K562 (cell line): ENCODE measurements at regions not wholly inside any gene's neighbourhood (a gene's known extent, or its start where the extent isn't known, plus 50 kb on each side); places are given as distances from the start of the nearest gene placed in this dataset.
A peak's percentile ranks its signal among the peaks of the same experiment; 100 is the strongest.

Source experiments
- ATAC-seq: fragments of 200-7000 bp; cut with Tn5 transposase; 3 replicates; pipeline ENCODE4 v1.9.1; 2020; ENCODE audit warnings: moderate library complexity
- BruUV-seq: library from RNA; stranded (reverse); fragments of 400-500 nt; replicated peaks from 2 replicates; lab custom pipeline; 2021; lab: Mats Ljungman, UMichigan
- CTCF ChIA-PET: fragments of 300-600 bp; formaldehyde crosslinking; extraction: SDS; loops from one replicate; lab custom pipeline; 2021; ENCODE audit warnings: low intra/inter-chr PET ratio; lab: Yijun Ruan, JAX
- POLR2A ChIA-PET: fragments of 300-600, 350-650 bp; sonication (Branson Sonifier 250); formaldehyde crosslinking; extraction: SDS; loops from one replicate; lab custom pipeline; 2021; ENCODE audit warnings: antibody characterized with exemption, inconsistent platforms; lab: Yijun Ruan, JAX
- DNase-seq, 4 experiments: peaks; one replicate each; pipeline versions ENCODE4 v3.0.0 to v3.0.0-alpha.2; 2011 to 2018; ENCODE audit warnings: low spot score in 3 of 4, mixed read lengths in 3 of 4; ENCODE audit errors: extremely low read depth in 1 of 4
- FAIRE-seq: peaks from 2 replicates; lab custom pipeline; 2011; peaks lifted over from hg19 to GRCh38; lab: Jason Lieb, UNC
- H2AFZ ChIP-seq: 2 replicates; pipeline ENCODE4 v1.6.0; 2011; ENCODE audit warnings: low read depth, low read length, control low read depth, inconsistent platforms
- H3K27ac ChIP-seq: fragments of 200-600 bp; 3 replicates; pipeline ENCODE4 v1.8.0; 2011; ENCODE audit warnings: low read depth, mild to moderate bottlenecking, control low read depth, inconsistent platforms, low read length, moderate library complexity, mixed read lengths; ENCODE audit errors: extremely low read depth
- H3K27me3 ChIP-seq, 2 experiments: fragments of 300-600 bp in 1 of 2; 2 replicates in 1 of 2; 3 replicates in 1 of 2; pipeline versions ENCODE4 v1.6.0 to v1.8.0; 2011; ENCODE audit warnings: inconsistent platforms in 2 of 2, low read length in 2 of 2, mild to moderate bottlenecking in 1 of 2, mixed read lengths in 1 of 2, moderate library complexity in 1 of 2; ENCODE audit not compliant: control insufficient read depth in 2 of 2, insufficient read depth in 2 of 2
- H3K36me3 ChIP-seq: fragments of 300-600 bp; 3 replicates; pipeline ENCODE4 v1.8.0; 2011; ENCODE audit warnings: mild to moderate bottlenecking, low read length, inconsistent platforms; ENCODE audit not compliant: control insufficient read depth, insufficient read depth
- H3K4me1 ChIP-seq, 2 experiments: fragments of 200-600 bp in 1 of 2; replicated peaks in 1 of 2; 2 replicates in 1 of 2; 3 replicates in 1 of 2; pipeline versions ENCODE4 v1.5.1 to v1.8.0; 2011; ENCODE audit warnings: inconsistent platforms in 2 of 2, low read length in 2 of 2, mild to moderate bottlenecking in 1 of 2, mixed read lengths in 1 of 2, moderate library complexity in 1 of 2; ENCODE audit not compliant: control insufficient read depth in 2 of 2, insufficient read depth in 2 of 2
- H3K4me2 ChIP-seq: 2 replicates; pipeline ENCODE4 v1.6.1; 2011; ENCODE audit warnings: low read length, control low read depth, inconsistent platforms, mixed read lengths; ENCODE audit not compliant: insufficient read depth
- H3K4me3 ChIP-seq: fragments of 200-600 bp; sonication (generic), shearing (Covaris generic); 2 replicates; pipeline ENCODE4 v1.5.1; 2016; ENCODE audit warnings: control low read depth, inconsistent platforms
- H3K79me2 ChIP-seq: fragments of 200-600 bp; 3 replicates; pipeline ENCODE4 v1.8.0; 2011; ENCODE audit warnings: low read length, inconsistent platforms; ENCODE audit not compliant: control insufficient read depth, insufficient read depth
- H3K9ac ChIP-seq, 2 experiments: 2 replicates each; pipeline versions ENCODE4 v1.6.0 to v1.6.1; 2011; ENCODE audit warnings: low read depth in 2 of 2, low read length in 2 of 2, control low read depth in 1 of 2, inconsistent platforms in 1 of 2, mild to moderate bottlenecking in 1 of 2, mixed read lengths in 1 of 2; ENCODE audit not compliant: insufficient read depth in 1 of 2
- H3K9me1 ChIP-seq: one replicate; pipeline ENCODE4 v1.6.0; 2011; ENCODE audit warnings: inconsistent platforms, mild to moderate bottlenecking, low read length, moderate library complexity; ENCODE audit not compliant: control insufficient read depth, insufficient read depth
- H3K9me3 ChIP-seq: replicated peaks from 2 replicates; pipeline ENCODE4 v1.5.1; 2011; ENCODE audit warnings: low read depth, low read length, inconsistent platforms; ENCODE audit not compliant: control insufficient read depth, insufficient read depth
- H4K20me1 ChIP-seq: replicated peaks from 2 replicates; pipeline ENCODE4 v1.6.1; 2011; ENCODE audit warnings: low read length, inconsistent platforms, mixed read lengths; ENCODE audit not compliant: control insufficient read depth, insufficient read depth
- AFF1 ChIP-seq, 2 experiments: fragments of 450-650 bp; IDR thresholded peaks; 2 replicates each; pipeline ENCODE4 v1.6.1; 2018; ENCODE audit warnings: mild to moderate bottlenecking in 2 of 2, low read depth in 1 of 2; ENCODE audit not compliant: partially characterized antibody in 2 of 2
- GTF2F1 ChIP-seq: IDR thresholded peaks from 2 replicates; pipeline ENCODE4 v1.6.1; 2011; ENCODE audit warnings: low read depth, low read length, improper control_type of control experiment
- HMBOX1 ChIP-seq: sonication (generic); IDR thresholded peaks from 2 replicates; pipeline ENCODE4 v1.6.1; 2016
- PCBP2 ChIP-seq: fragments of 200-400 bp; formaldehyde crosslinking; IDR thresholded peaks from 2 replicates; pipeline ENCODE4 v1.6.1; 2018; ENCODE audit warnings: low read length, low read depth, mild to moderate bottlenecking, moderate library complexity; ENCODE audit not compliant: poor library complexity, severe bottlenecking
- TFE3 ChIP-seq: fragments of 450-650 bp; formaldehyde crosslinking; IDR thresholded peaks from 2 replicates; pipeline ENCODE4 v1.4.0; 2020; ENCODE audit warnings: mild to moderate bottlenecking, mixed read lengths
- ZFP36 ChIP-seq: fragments of 150-350 bp; IDR thresholded peaks from 2 replicates; pipeline ENCODE4 v1.6.1; 2018; ENCODE audit warnings: low read length, low read depth; ENCODE audit not compliant: partially characterized antibody
- ZNF184 ChIP-seq: sonication (generic); formaldehyde crosslinking; IDR thresholded peaks from 2 replicates; pipeline ENCODE4 v1.5.0; 2020; ENCODE audit warnings: missing genetic modification reagents
- ZNF398 ChIP-seq: fragments of 250-450 bp; sonication (Bioruptor Pico); IDR thresholded peaks from 2 replicates; pipeline ENCODE4 v1.8.0; 2021; ENCODE audit warnings: moderate library complexity, mild to moderate bottlenecking, inconsistent platforms
- WGBS: fragments of 100-300 bp; shearing (Covaris generic); methylation state at CpG from one replicate; pipeline ENCODE4 v1.1.6; 2016; ENCODE audit warnings: low coverage, mixed read lengths; ENCODE audit not compliant: insufficient coverage; ENCODE audit errors: missing lambda C conversion rate; 5-methylcytosine and 5-hydroxymethylcytosine counted together
- in situ Hi-C: fragments of 300-500 bp; cut with MboI; formaldehyde crosslinking; loops from 4 replicates; pipeline ENCODE4 v1.15.0; 2018; ENCODE audit warnings: inconsistent platforms, mixed read lengths
- intact Hi-C: fragments of 100-400 bp; cut with micrococcal nuclease; formaldehyde crosslinking; loops from 2 replicates; pipeline ENCODE4 v1.14.2; 2022

GRCh38 chr17:70464995-70465394, 295.7 kb downstream of the KCNJ2 start (continued):
- TF ChIP-seq AFF1 (IDR thresholded peaks at IDR 0.05; ENCODE audit: low read depth in 1 of 2, partially characterized antibody in 2 of 2) (no peak), HMBOX1 (no peak)

- in situ Hi-C loops: no loop called here
- no peak for FAIRE-seq
Observed at GRCh38 chr17:70468661-70469060, 299.3 kb downstream of the KCNJ2 start.

More at GRCh38 chr17:70468661-70469060, 299.3 kb downstream of the KCNJ2 start:
- Histone ChIP-seq H3K27ac (no peak overlapping the region), H3K9me3 (no peaks in the 10 kb centered on the region; the same call in 1 of the 2 replicates), H3K4me3 (no peak overlapping the region), H3K27me3 (no peaks in the 10 kb centered on the region), H3K9ac (no peak overlapping the region), H3K4me2 (no peak overlapping the region), H3K4me1 (no peaks in the 10 kb centered on the region), H4K20me1 (no peaks in the 10 kb centered on the region), H3K79me2 (no peaks in the 10 kb centered on the region), H2AFZ (no peak overlapping the region), H3K9me1 (no peaks in the 10 kb centered on the region), H3K36me3 (no peaks in the 10 kb centered on the region)
- ChIA-PET CTCF (no interaction called here), POLR2A (no interaction called here)
- TF ChIP-seq ZNF184 (CRISPR knock-in tag) (no peak), GTF2F1 (no peak), ZFP36 (no peak), TFE3 (CRISPR knock-in tag) (peak; percentile 6; the same call in 1 of the 2 replicates), PCBP2 (no peak), ZNF398 (CRISPR knock-in tag) (no peak)
- no peak for DNase-seq
- intact Hi-C loops: no loop called here
- no TSS peak for BruUV-seq
- 10% methylated on average over 2 of the region's 2 CpGs for WGBS
- ATAC-seq: no peak
